Tibial artery (tissue), 4 donors: ENCODE measurements at regions not wholly inside any gene's neighbourhood (a gene's known extent, or its start where the extent isn't known, plus 50 kb on each side); places are given as distances from the start of the nearest gene placed in this dataset.

ENCODE experiments used
- DNase-seq, 2 donors: peaks; one replicate each; pipeline ENCODE4 v3.0.0-alpha.2; 2019
- H3K27ac ChIP-seq, 2 donors: fragments of 200-600 bp; sonication (generic) in 1 of 2; 1 replicate in 1 of 2; 2 replicates in 1 of 2; pipeline ENCODE4 v1.5.1; 2018 to 2019; ENCODE audit warnings: mild to moderate bottlenecking in 1 of 2
- H3K27me3 ChIP-seq, 2 donors: fragments of 200-600 bp; sonication (generic) in 1 of 2; one replicate each; pipeline versions ENCODE4 v1.5.1 to v1.6.0; 2016 to 2019
- H3K36me3 ChIP-seq, 3 donors: fragments of 200-600 bp; sonication (generic) in 2 of 3; one replicate each; pipeline ENCODE4 v1.5.1; 2016 to 2019; ENCODE audit warnings: mild to moderate bottlenecking in 2 of 3
- H3K4me1 ChIP-seq, 4 donors: fragments of 200-600 bp; sonication (generic) in 2 of 4; 1 replicate in 3 of 4; 2 replicates in 1 of 4; pipeline ENCODE4 v1.5.1; 2016 to 2019
- H3K4me3 ChIP-seq, 2 donors: fragments of 200-600 bp; sonication (generic) in 1 of 2; 1 replicate in 1 of 2; 2 replicates in 1 of 2; pipeline ENCODE4 v1.5.1; 2018 to 2019; ENCODE audit warnings: mild to moderate bottlenecking in 2 of 2
- H3K9me3 ChIP-seq, 3 donors: fragments of 200-600 bp; sonication (generic) in 1 of 3; one replicate each; pipeline ENCODE4 v1.5.1; 2016 to 2019
- intact Hi-C: fragments of 100-400 bp; cut with DNase I; formaldehyde crosslinking; loops from one replicate; pipeline ENCODE4 v1.15.0; 2023; ENCODE audit warnings: low total_unique reads
- TF ChIP-seq, protein P1 (sequence below), 2 experiments: fragments of 200-600 bp in 1 of 2; fragments of 450-650 bp in 1 of 2; IDR thresholded peaks; one replicate each; pipeline ENCODE4 v1.5.1; 2017 to 2019; ENCODE audit warnings: antibody characterized with exemption in 2 of 2, mild to moderate bottlenecking in 1 of 2, moderate library complexity in 1 of 2

GRCh38 chr2:187971893-187972292, 319.8 kb upstream of the GULP1 start:
- TF ChIP-seq, protein P1, sequence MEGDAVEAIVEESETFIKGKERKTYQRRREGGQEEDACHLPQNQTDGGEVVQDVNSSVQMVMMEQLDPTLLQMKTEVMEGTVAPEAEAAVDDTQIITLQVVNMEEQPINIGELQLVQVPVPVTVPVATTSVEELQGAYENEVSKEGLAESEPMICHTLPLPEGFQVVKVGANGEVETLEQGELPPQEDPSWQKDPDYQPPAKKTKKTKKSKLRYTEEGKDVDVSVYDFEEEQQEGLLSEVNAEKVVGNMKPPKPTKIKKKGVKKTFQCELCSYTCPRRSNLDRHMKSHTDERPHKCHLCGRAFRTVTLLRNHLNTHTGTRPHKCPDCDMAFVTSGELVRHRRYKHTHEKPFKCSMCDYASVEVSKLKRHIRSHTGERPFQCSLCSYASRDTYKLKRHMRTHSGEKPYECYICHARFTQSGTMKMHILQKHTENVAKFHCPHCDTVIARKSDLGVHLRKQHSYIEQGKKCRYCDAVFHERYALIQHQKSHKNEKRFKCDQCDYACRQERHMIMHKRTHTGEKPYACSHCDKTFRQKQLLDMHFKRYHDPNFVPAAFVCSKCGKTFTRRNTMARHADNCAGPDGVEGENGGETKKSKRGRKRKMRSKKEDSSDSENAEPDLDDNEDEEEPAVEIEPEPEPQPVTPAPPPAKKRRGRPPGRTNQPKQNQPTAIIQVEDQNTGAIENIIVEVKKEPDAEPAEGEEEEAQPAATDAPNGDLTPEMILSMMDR (IDR thresholded peaks at IDR 0.05): no peak
- no peak for DNase-seq
- Histone ChIP-seq H3K4me3 (no peak overlapping the region), H3K4me1 (peaks cover 0 to 4% (median 0%) of the 10 kb centered on the region in 4 donors), H3K36me3 (no peaks in the 10 kb centered on the region), H3K27me3 (no peaks in the 10 kb centered on the region), H3K27ac (no peak overlapping the region), H3K9me3 (no peaks in the 10 kb centered on the region)
- intact Hi-C loops: no loop called here

DNA sequence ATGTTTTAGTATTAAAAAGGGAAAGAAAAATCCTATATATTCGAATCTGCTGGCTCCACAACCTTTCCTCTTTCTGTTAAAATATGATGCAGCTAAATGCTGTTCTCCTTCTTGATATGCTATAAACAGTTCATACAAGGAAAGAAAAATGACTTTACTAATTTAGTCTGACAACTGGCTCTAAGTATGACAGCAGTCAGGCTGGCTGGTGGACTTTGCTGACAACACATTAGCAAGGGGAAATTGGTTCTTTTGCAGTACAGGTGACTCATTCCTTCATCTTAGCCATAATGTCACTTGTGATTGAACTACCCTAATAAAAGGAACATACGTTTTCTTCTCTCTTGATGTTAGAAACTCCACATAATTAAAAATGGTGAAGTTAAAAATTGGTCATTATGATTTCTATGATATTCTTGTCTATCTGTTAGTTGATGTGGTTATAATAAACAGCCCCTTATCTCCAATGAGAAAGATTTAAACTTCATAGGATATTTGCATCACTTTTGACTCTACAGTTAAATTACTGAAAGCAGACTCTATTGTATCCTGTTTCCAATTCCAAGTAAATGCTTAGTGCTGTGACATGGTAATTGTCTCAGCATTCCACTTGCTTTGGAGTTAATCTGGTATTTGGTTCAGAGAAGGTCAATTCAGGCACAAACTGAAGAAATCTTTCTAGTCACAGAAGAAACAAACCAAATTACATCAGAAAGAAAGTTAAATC, 315.3 kb upstream of the GULP1 start:
- Histone ChIP-seq H3K4me3 (no peak overlapping the region), H3K4me1 (peaks cover 0 to 5% (median 0%) of the 10 kb centered on the region in 4 donors), H3K36me3 (no peaks in the 10 kb centered on the region), H3K27me3 (no peaks in the 10 kb centered on the region), H3K27ac (no peak overlapping the region), H3K9me3 (no peaks in the 10 kb centered on the region)
- intact Hi-C loops: no loop called here
- TF ChIP-seq, protein P1 (IDR thresholded peaks at IDR 0.05): no peak
- DNase-seq: no peak

- Histone ChIP-seq H3K4me3 (no peak overlapping the region), H3K27me3 (no peaks in the 10 kb centered on the region), H3K36me3 (no peaks in the 10 kb centered on the region), H3K9me3 (no peaks in the 10 kb centered on the region), H3K27ac (no peak overlapping the region), H3K4me1 (peaks cover 0 to 5% (median 0%) of the 10 kb centered on the region in 4 donors)
- intact Hi-C loops: no loop called here
- TF ChIP-seq, protein P1 (IDR thresholded peaks at IDR 0.05): no peak
- no peak for DNase-seq
Observed at GRCh38 chr2:187976986-187977333, 314.7 kb upstream of the GULP1 start.

- no peak overlapping the region for H3K27ac ChIP-seq
- no peaks in the 10 kb centered on the region for H3K27me3 ChIP-seq
- H3K4me1 ChIP-seq: peaks cover 0 to 15% (median 2%) of the 10 kb centered on the region in 4 donors
- no peaks in the 10 kb centered on the region for H3K9me3 ChIP-seq
- TF ChIP-seq, protein P1 (IDR thresholded peaks at IDR 0.05): no peak
- no peak overlapping the region for H3K4me3 ChIP-seq
- intact Hi-C loops: no loop called here
- H3K36me3 ChIP-seq: no peaks in the 10 kb centered on the region
- no peak for DNase-seq
Observed at GRCh38 chr2:187978356-187978755, 313.3 kb upstream of the GULP1 start.

- no peak overlapping the region for H3K27ac ChIP-seq
- no peaks in the 10 kb centered on the region for H3K36me3 ChIP-seq
- no peak for DNase-seq
- H3K9me3 ChIP-seq: no peaks in the 10 kb centered on the region
- no peak overlapping the region for H3K4me3 ChIP-seq
- intact Hi-C loops: no loop called here
- TF ChIP-seq, protein P1 (IDR thresholded peaks at IDR 0.05): no peak
- H3K27me3 ChIP-seq: no peaks in the 10 kb centered on the region
- peaks cover 0 to 39% (median 2%) of the 10 kb centered on the region in 4 donors for H3K4me1 ChIP-seq
Observed at GRCh38 chr2:187982668-187983067, 309.0 kb upstream of the GULP1 start.
